Neural cell (in vitro differentiated cells): ENCODE measurements at regions not wholly inside any gene's neighbourhood (a gene's known extent, or its start where the extent isn't known, plus 50 kb on each side); places are given as distances from the start of the nearest gene placed in this dataset.
"Not testable (repeated sequence)": the region's sequence is repeated elsewhere in the genome, so short reads cannot be mapped to it uniquely, and the experiment has no call there.

Source experiments
- H2AFZ ChIP-seq: fragments of 200-600, 300-800 bp; sonication (generic), shearing (Covaris generic); 2 replicates; pipeline ENCODE4 v1.6.0; 2014; ENCODE audit warnings: low read depth, mild to moderate bottlenecking, antibody characterized with exemption, low read length, moderate library complexity
- H3F3A ChIP-seq: fragments of 200-600 bp; shearing (Covaris generic); 2 replicates; pipeline ENCODE4 v1.6.1; 2016; ENCODE audit warnings: mild to moderate bottlenecking, moderate library complexity, mixed read lengths, antibody characterized with exemption, low read length; ENCODE audit not compliant: insufficient read depth, poor library complexity, severe bottlenecking
- H3K27ac ChIP-seq: fragments of 200-600, 300-800 bp; sonication (generic), shearing (Covaris generic); 2 replicates; pipeline ENCODE4 v1.5.1; 2014; ENCODE audit warnings: mild to moderate bottlenecking, low read length, moderate library complexity
- H3K27me3 ChIP-seq: fragments of 300-800, 200-600 bp; sonication (generic), shearing (Covaris generic); 2 replicates; pipeline ENCODE4 v1.6.0; 2014; ENCODE audit warnings: mild to moderate bottlenecking, low read depth, low read length, moderate library complexity; ENCODE audit not compliant: insufficient read depth
- H3K36me3 ChIP-seq: fragments of 300-800, 200-600 bp; sonication (generic), shearing (Covaris generic); 2 replicates; pipeline ENCODE4 v1.5.1; 2014; ENCODE audit warnings: mild to moderate bottlenecking, antibody characterized with exemption, low read length, moderate library complexity; ENCODE audit not compliant: insufficient read depth
- H3K4me2 ChIP-seq: fragments of 300-800, 200-600 bp; sonication (generic), shearing (Covaris generic); 2 replicates; pipeline ENCODE4 v1.6.0; 2014; ENCODE audit warnings: mild to moderate bottlenecking, low read length
- H3K4me3 ChIP-seq: fragments of 300-800, 200-600 bp; sonication (generic), shearing (Covaris generic); 2 replicates; pipeline ENCODE4 v1.5.1; 2014; ENCODE audit warnings: mild to moderate bottlenecking, low read length, moderate library complexity
- H3K79me2 ChIP-seq: fragments of 200-600 bp; shearing (Covaris generic); replicated peaks from 2 replicates; pipeline ENCODE4 v1.6.0; 2014; ENCODE audit warnings: mild to moderate bottlenecking, low read length, moderate library complexity; ENCODE audit not compliant: insufficient read depth
- H3K9ac ChIP-seq: fragments of 300-800, 200-600 bp; sonication (generic), shearing (Covaris generic); 2 replicates; pipeline ENCODE4 v1.6.1; 2016; ENCODE audit warnings: mild to moderate bottlenecking, low read length, mixed read lengths
- H3K9me2 ChIP-seq: fragments of 200-600 bp; shearing (Covaris generic); 2 replicates; pipeline ENCODE4 v1.6.1; 2016; ENCODE audit warnings: mild to moderate bottlenecking, low read length, mixed read lengths; ENCODE audit not compliant: insufficient read depth
- H3K9me3 ChIP-seq: fragments of 200-600, 300-800 bp; sonication (generic), shearing (Covaris generic); 2 replicates; pipeline ENCODE4 v1.6.1; 2016; ENCODE audit warnings: mild to moderate bottlenecking, mixed run types, low read length, moderate library complexity, mixed read lengths
- H4K20me1 ChIP-seq: fragments of 200-600 bp; shearing (Covaris generic); 2 replicates; pipeline ENCODE4 v1.6.1; 2016; ENCODE audit warnings: mild to moderate bottlenecking, mixed run types; ENCODE audit not compliant: insufficient read depth
- CTCF ChIP-seq: fragments of 450-650 bp; IDR thresholded peaks from 2 replicates; pipeline ENCODE4 v1.5.1; 2014; ENCODE audit warnings: antibody characterized with exemption, mild to moderate bottlenecking, moderate library complexity; ENCODE audit not compliant: poor library complexity, severe bottlenecking
- EP300 ChIP-seq: fragments of 450-650 bp; conservative IDR thresholded peaks from 2 replicates; pipeline ENCODE4 v1.6.1; 2014; ENCODE audit warnings: antibody characterized with exemption, mild to moderate bottlenecking, moderate library complexity; ENCODE audit not compliant: poor library complexity, severe bottlenecking
- EZH2 ChIP-seq: fragments of 200-600, 300-800 bp; shearing (Covaris generic), sonication (generic); IDR thresholded peaks from 2 replicates; pipeline ENCODE4 v1.6.1; 2014; ENCODE audit warnings: antibody characterized with exemption, low read length, borderline replicate concordance, mild to moderate bottlenecking; ENCODE audit not compliant: insufficient read depth, poor library complexity, severe bottlenecking
- MXI1 ChIP-seq: fragments of 450-650 bp; conservative IDR thresholded peaks from 2 replicates; pipeline ENCODE4 v1.6.1; 2014; ENCODE audit warnings: antibody characterized with exemption, mild to moderate bottlenecking; ENCODE audit not compliant: poor library complexity, severe bottlenecking
- POLR2AphosphoS5 ChIP-seq: IDR thresholded peaks from 2 replicates; pipeline ENCODE4 v1.6.1; 2012
- RAD21 ChIP-seq: fragments of 450-650 bp; conservative IDR thresholded peaks from 2 replicates; pipeline ENCODE4 v1.6.1; 2014; ENCODE audit warnings: antibody characterized with exemption, mild to moderate bottlenecking, moderate library complexity
- REST ChIP-seq: IDR thresholded peaks from 2 replicates; pipeline ENCODE4 v1.6.1; 2012; ENCODE audit warnings: borderline replicate concordance
- SMC3 ChIP-seq: fragments of 450-650 bp; conservative IDR thresholded peaks from 2 replicates; pipeline ENCODE4 v1.6.1; 2014; ENCODE audit warnings: antibody characterized with exemption, mild to moderate bottlenecking, moderate library complexity; ENCODE audit not compliant: poor library complexity
- TAF1 ChIP-seq: IDR thresholded peaks from 2 replicates; pipeline ENCODE4 v1.6.1; 2012; ENCODE audit warnings: low read depth

- Histone ChIP-seq H3K9me2 (no peaks in the 10 kb centered on the region), H3K9me3 (no peaks in the 10 kb centered on the region), H3K27ac (no peak overlapping the region), H4K20me1 (no peaks in the 10 kb centered on the region), H3K4me2 (no peak overlapping the region), H3K79me2 (no peaks in the 10 kb centered on the region), H3K9ac (no peak overlapping the region), H3K27me3 (no peaks in the 10 kb centered on the region), H2AFZ (no peak overlapping the region), H3K4me3 (no peak overlapping the region), H3F3A (no peaks in the 10 kb centered on the region), H3K36me3 (no peaks in the 10 kb centered on the region)
- TF ChIP-seq EZH2 (no peak), EP300 (no peak), SMC3 (no peak), POLR2AphosphoS5 (no peak), CTCF (no peak), TAF1 (no peak), REST (no peak), RAD21 (no peak), MXI1 (no peak)
Observed at GRCh38 chr1:178587096-178587495, 74.2 kb downstream of the TEX35 start.

GRCh38 chr1:178587975-178588374 is 75.1 kb downstream of the TEX35 start:
- H3K9ac ChIP-seq = no peak overlapping the region

GRCh38 chr1:178589042-178589441 is 76.1 kb downstream of the TEX35 start:
- H3K27ac ChIP-seq, H3K9me2 ChIP-seq, H3K4me2 ChIP-seq, H3K4me3 ChIP-seq, H3K79me2 ChIP-seq, H2AFZ ChIP-seq, H4K20me1 ChIP-seq, H3K36me3 ChIP-seq, H3K9ac ChIP-seq, H3K27me3 ChIP-seq, H3F3A ChIP-seq, H3K9me3 ChIP-seq: not testable (repeated sequence)

More at GRCh38 chr1:178587975-178588374, 75.1 kb downstream of the TEX35 start:
- Histone ChIP-seq H2AFZ (no peak overlapping the region), H3F3A (no peaks in the 10 kb centered on the region), H3K4me2 (no peak overlapping the region), H3K27me3 (no peaks in the 10 kb centered on the region), H3K9me2 (no peaks in the 10 kb centered on the region), H4K20me1 (no peaks in the 10 kb centered on the region), H3K9me3 (no peaks in the 10 kb centered on the region), H3K79me2 (no peaks in the 10 kb centered on the region), H3K36me3 (no peaks in the 10 kb centered on the region), H3K4me3 (no peak overlapping the region), H3K27ac (no peak overlapping the region)
- TF ChIP-seq POLR2AphosphoS5 (no peak), SMC3 (no peak), RAD21 (no peak), REST (no peak), MXI1 (no peak), EZH2 (no peak)

GRCh38 chr1:178591811-178592210 is 78.9 kb downstream of the TEX35 start:
- H3K9me3 ChIP-seq, H3K27me3 ChIP-seq, H3K4me2 ChIP-seq, H4K20me1 ChIP-seq, H3K27ac ChIP-seq, H3K79me2 ChIP-seq, H3F3A ChIP-seq, H3K4me3 ChIP-seq, H3K9me2 ChIP-seq, H3K36me3 ChIP-seq, H3K9ac ChIP-seq, H2AFZ ChIP-seq: not testable (repeated sequence)
